ENCODE measurements at regions not wholly inside any gene's neighbourhood (a gene's known extent, or its start where the extent isn't known, plus 50 kb on each side); places are given as distances from the start of the nearest gene placed in this dataset.

GRCh38 chr1:98086796-98087441, 166.1 kb upstream of the DPYD start:
- no peak for TF ChIP-seq REST (IDR thresholded peaks at IDR 0.05; ENCODE audit: insufficient replicate concordance, low read depth)
- no peak for TF ChIP-seq POLR2AphosphoS5 (IDR thresholded peaks at IDR 0.05; ENCODE audit: low read depth)
